Activated CD8-positive, alpha-beta memory T cell treated with anti-CD3 and anti-CD28 coated beads for 1 hour (primary cell): ENCODE measurements at regions not wholly inside any gene's neighbourhood (a gene's known extent, or its start where the extent isn't known, plus 50 kb on each side); places are given as distances from the start of the nearest gene placed in this dataset.

Experiments used
- DNase-seq, 2 donors: peaks; one replicate each; pipeline ENCODE4 v3.0.0-alpha.2; 2020; ENCODE audit warnings: low read depth in 1 of 2; ENCODE audit errors: extremely low read depth in 1 of 2

DNA sequence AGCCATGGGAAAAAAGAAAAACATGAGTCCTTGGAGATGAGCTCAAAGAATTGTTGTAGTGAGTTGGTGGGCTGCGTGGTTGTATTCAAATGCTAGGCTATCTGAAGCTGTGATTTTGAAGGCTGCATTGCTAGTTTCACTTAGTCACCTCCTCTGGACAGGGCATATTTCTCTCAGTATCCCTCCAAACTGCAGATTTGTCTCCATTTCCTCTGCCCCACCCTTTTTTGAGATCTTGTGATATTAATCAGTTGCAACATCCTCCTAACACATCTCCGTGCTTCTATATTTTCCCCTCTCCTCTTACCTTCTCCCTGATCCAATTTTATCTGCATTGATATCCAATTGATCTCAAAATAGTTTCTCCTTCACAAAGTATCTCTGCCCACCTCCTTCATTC, 1048.0 kb upstream of the WWC1 start:
- no peak for DNase-seq

DNA sequence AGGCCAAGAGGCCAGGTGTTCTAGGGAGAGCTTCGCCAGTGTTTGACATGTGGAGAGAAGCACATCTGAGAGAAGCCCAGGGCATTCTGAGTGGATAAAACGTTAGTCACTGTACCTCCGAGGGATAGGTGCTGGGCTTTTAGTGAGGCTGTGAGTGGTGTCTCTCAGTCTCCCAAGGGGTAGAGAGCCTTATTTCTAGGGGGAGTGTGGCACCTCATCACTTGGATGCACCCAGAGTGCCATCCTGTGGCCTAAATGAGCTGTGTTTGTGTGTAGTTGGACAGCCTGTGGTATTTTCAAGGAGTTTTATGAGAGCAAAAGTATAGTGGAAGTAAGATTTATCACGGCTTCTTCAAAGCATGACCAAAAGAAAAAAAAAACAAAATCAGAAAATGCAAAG, 1046.9 kb upstream of the WWC1 start:
- DNase-seq = no peak

DNA sequence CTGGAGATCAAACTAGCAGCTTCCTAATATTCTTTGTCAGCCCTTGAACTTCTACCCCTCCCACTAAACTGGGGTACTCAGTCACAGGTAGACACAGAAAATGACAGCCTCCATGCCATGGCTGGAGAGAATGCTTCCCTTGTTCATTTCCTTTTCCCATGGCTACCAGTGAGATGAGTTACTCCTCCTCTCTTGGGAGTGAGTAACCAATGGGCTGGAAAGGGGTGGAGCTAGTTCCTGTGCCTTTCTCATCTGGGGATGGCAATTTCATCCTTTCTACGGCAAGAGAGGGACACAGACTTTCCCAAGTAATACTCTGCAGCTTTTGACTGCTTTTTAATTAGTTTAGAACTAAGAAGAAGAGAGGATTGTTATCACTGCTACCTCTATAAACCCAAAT, 1045.6 kb upstream of the WWC1 start:
- no peak for DNase-seq

DNA sequence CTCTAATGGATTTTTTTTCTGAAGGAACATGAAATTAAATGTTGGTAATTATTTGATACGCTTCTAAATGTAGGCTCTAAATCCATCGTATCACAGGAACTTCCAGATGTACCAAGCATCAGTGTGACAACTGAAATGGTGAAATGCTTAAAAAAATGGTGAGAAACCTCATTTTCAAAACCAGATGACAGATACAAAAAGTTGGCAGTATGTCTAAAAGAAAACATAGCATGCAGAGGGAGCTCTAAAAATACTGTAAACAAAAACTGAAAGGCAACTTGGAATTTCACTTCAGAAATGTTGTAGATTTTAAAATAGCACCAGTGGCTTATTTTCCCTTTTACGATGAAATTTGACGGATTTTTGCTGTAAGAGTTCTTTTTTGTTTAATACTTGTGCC, 1043.6 kb upstream of the WWC1 start:
- no peak for DNase-seq

DNA sequence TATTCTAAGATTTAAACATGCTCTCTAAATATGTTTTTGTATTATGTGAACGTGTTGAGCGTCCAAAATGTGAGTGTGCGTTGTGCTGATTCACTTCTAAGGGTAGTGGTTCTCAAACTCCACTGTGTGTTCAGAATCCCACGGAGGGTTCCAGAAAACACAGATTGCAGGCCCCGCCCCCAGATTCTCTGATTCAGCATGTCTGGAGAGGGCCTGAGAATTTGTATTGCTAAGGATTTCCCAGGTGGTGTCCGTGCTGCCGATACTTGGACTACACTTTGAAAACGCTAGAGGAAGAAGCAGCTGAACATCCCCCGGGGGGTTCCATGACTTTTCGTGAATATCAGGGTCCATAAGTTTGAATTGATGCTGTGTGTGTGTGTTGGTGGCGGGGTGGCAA, 1043.2 kb upstream of the WWC1 start:
- DNase-seq = no peak

DNA sequence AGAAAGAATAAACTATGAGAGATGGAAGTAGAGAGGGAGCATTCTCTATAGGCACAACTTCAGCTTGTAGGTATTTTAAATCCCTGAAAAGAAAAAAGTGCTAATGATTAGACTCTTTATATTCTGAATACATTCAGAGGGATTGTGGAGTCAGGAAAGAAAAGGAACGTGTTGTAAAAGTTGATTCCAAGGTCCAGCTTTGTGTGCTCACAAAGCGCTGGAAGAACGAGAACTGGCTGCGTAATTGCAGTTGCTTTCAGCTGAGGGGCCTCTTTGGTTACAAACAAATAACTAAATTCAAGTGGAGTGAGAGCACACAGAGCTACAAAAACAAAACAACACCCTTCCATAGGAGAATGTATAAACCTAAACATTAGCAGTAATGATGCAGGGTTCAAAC, 1040.4 kb upstream of the WWC1 start:
- DNase-seq = no peak

DNA sequence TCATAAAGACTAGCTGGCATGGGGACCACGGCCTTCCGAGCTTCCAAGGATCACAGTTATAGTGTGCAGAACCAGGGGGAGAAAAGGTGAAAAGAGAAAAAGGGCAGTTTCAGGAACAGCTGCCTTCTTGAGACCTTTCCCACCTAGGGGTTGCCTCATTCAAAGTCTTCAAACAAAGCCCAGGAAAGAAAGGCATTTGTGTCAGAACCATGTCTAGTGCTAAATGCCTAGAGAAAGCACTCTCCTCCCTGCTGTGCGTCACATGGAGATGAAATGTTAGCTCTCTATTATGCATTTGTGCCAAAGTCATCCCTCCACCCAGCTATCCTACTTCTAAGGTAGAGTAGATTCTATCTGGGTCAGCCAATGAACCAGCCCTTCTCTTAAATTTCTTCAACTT, 1037.3 kb upstream of the WWC1 start:
- DNase-seq = no peak

DNA sequence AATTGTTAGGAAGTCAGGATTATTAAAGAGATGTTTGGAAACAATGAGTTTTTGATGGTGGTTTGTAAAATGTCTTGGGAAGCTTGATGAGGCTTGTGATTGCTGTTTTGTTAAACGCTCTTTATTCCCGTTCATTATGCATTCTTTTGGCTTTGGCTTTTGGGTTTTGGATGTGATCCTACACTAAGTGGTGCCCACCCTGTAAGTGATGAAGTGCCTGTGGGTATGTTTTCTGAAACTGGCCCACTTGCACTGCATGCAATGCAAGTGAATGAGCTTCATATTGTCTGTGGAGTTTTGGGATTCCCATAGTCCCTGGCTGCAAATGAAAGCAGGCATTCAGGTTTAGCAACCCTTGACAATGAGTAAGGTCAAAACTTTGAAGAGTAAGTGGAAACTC, 1035.5 kb upstream of the WWC1 start:
- DNase-seq = no peak

DNA sequence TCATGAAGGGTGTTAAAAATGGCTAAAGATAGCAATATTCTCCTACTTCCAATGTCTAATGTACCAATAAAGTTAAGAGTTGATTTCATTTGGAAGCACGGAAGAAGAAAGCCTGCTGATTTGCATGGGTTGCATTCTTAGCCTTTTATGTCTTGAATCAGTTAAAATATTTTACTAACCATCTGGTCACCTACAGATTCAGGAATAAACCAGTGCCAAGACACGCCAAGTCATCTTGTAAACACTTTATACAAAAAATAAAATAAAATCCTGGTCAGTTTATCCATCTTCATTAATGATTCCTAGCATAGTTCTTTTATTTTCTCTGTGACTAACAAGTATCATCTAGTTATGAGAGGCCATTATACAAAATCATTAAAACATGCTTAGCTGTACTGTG, 1031.6 kb upstream of the WWC1 start:
- no peak for DNase-seq

DNA sequence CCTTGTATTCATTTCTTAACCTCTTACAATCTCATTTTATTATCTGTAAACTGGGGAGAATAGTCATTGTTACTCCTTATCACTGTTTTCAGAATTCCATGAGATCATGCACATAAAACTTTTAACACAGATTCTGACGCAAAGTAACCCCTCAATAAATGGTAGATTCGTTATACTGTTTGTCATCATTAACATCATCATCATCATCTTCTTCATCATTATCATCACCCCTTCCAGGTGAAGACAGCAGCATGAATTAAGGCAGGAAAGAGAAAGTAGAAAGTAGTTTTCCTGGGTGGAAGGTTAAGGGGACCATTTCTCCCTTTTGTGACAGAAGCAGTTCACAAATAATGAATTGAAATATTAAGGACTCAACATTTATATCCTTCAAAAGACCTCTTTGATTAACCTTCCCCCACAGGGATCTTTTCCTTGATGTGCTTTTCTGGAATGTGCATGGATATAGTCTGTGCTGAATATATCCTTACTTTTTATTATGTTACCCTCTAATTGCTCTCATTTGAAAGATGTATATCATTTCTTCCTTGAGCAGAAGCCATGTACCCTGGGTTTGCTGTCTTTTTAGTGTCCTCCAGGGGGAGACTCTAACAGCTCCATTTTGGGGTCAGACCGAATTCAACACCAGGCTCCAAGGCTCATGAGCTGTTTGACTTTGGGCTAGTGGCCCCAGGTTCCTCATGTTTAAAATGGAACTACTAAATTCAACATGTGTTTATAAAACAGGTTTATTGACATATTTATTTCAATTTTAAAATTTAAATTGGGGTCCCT, 1029.9 kb upstream of the WWC1 start:
- no peak for DNase-seq

DNA sequence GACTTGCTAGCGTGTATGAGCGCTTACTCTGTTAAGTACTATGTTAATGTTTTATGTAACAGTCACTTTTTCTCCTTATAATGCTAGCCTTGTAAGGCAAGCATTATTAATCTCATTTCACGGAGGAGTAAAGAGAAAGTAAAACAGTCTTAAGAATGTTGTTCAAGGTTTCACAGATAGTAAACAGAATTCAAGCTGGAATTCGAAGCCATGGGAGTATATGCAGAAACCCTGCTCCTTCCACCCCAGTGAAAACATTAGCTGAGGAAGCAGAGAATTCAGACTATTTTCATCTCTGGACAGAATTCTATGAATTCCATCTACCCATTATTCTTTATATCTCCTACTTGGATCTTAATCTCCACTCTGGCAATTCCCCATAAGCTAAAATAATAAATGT, 1028.3 kb upstream of the WWC1 start:
- DNase-seq = no peak

DNA sequence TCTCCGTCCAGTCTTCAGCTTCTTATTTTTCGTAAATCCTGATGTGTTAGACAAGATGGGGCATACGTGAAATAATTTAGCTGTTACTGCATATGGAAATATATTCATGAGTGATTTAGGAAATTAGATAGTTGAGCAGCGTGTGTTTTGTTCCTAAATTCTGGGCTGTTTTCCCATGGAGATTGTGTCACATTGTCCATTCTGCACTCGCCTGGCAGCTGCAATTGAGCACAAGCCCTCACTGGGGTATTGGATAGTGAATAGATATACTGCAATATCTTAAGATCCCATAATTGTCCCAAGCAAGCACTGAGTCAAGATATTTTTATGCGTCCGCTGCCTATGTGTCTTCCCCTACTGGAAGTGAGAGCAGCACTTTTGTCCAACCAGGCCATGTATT, 1027.1 kb upstream of the WWC1 start:
- no peak for DNase-seq

DNA sequence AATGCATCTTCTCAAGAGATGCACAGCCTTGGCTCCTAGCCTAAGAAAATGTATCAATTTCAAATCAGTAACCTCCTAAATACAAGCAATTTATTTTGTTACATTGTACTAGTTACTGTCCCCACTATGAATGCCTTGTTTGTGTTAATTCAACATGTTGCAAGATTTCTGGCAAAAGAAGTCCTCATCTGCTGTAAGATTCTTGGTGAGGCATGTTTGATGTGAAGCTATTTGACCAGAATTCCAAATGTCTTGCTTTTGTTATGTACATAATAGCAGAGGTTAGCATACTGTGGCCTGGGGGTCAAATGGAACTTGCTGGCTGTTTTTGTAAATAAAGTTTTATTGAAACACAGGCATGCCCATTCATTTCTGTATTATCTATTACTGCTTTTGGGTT, 1023.1 kb upstream of the WWC1 start:
- no peak for DNase-seq

DNA sequence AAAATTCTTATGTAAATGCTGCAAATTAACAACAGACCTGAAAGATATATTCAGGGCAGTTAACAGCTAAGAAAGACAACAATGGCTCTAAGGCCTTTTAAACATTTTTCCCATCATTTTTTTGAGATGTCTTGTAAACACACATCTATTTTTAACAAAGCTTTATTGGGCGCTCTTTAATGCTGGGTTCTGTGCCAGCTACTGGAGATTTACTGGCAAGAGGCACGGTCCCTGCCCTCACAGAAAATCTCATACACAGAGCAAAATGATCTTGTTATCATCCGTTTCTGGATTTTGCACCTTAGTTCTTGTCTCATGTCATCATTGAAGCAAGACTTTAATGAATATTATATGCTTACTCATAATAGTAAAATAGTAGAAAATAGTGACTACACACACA, 1022.3 kb upstream of the WWC1 start:
- no peak for DNase-seq

DNA sequence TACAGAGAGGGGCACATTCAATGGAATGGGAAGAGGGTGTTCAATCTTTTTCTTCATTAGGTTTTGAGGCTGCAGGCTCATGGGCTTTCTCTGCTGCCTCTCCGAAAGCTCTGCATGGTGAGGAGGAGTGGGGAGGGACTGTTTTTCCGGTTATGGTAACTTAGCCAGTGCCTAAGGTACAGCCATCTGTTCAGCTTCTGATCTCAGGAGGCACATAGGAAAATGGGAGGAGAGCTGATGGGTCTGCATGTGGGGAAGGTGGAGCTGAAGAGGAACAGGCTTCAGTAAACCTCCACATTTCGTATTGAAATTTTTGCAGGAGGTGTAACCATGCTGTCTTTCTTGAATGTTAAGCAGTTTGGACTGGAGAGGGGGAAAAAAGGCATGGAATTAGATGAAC, 1020.4 kb upstream of the WWC1 start:
- DNase-seq = no peak

DNA sequence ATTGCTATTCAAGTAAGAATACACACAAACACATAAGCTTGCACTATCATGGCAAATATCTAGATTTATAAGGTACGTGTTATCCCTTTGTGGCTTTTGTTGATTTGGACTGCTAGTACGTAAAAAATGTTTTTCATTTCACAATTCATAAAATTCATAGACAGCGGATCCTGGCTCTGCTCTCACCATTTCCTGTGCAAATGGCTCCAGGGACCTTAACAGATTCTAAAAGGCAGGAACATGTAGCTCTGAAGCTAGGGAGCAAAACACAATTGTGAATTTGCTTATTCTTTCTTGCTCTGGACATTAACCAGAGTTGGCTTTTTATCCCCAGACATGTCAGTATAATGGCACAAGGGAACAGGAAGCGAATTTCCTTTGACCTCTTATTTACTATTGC, 1019.9 kb upstream of the WWC1 start:
- no peak for DNase-seq

DNA sequence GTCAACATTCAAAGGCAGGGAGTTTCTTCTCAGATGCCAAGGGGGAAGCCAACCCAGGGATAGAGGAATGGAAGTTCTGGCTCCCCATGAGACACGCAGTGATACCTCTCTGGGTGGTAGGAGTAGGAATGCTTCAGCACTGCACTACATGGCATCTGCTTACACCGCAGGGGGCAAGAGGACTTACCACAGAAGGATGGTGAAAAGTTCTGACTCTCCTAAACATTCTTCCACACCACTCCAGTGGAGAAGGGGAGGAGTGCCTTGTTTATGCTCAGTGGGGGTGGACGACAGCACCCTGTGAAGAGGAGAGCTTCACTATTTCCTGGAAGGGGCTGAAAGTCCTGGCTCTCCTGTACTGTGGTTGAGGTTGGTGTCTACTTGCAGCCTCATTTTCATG, 1011.3 kb upstream of the WWC1 start:
- DNase-seq = no peak

DNA sequence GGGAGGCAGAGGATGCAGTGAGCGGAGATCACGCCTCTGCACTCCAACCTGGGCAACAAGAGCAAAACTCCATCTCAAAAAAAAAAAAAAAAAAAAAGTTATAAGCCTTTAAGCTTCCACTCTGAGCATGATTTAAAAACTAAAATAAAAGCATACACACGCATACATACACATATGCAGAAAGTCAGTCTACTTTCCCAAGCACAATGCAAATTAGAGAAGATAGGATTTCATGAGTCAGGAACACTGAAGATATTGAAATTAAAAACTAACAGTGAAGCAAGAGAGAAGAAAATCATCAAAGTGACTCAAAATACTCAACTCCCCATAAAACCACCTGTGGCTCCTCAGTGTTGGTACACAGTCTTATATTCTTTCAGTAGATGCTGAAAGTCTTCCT, 1009.5 kb upstream of the WWC1 start:
- DNase-seq = no peak

DNA sequence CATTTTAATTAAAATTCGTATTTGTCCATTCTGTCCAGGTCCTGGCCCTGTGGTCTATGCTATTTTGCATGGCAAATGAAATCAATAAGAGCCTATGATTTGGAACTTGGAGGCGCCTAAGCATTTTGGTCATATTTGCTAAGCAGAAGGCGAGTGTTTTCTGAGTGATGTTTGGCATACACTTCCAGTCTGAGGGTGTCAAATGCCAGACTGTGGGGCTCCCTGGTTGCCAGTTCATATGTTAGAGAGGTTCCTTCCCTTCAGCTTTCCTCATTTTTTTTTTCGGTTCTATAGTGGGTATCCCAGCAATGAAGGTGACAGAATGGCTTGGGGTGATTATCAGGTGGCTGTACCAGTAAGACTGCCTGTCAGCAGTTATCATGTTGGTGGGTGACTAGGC, 1007.8 kb upstream of the WWC1 start:
- DNase-seq = no peak

DNA sequence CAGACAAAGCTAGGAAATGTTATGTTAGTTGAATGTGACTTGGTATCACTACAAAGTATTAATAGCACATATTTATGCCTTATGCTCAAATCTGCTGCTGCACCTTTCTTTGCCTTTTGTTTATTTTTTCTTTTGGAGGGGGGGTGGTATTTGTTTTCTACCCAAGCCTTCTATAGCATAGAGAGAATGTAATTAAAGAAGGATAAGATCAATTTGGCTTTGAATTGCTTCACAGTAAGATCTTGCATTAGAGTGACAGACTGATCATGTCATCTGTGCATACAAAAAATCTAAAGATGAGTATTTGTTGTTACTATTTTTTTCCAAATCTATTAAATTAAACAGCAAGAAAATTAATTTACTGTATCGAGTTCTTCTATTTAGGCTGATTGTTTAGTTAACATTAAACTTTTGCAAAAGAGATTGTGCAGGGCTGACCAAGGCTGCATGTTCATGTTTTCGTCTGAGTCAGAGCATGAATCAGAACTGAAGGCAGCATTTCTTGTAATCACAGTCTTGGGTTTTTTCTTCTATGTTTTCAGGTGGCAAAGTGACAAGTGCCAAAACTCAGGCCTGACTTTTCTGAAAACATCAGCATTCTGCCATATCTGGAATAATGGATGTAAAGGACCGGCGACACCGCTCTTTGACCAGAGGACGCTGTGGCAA, 1007.1 kb upstream of the WWC1 start:
- no peak for DNase-seq

DNA sequence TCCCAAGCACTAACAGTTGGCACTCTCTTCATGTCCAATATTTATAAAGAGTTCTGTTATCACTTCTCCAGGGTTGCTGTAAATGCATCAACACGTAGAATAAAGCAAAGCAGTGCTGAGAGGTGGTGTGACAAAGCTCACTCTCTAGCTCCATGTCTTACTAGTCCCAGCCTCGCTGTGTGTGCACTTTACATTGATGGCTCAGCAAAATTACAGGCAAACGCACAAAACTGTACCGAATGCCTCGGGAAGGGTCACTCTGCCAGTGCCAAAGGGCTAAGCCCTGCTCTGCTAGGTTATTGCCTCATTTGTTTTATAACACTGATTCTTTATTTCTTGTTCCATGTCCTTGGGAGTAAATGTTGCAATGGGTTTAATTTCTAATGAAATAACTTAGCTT, 1005.9 kb upstream of the WWC1 start:
- DNase-seq = no peak

DNA sequence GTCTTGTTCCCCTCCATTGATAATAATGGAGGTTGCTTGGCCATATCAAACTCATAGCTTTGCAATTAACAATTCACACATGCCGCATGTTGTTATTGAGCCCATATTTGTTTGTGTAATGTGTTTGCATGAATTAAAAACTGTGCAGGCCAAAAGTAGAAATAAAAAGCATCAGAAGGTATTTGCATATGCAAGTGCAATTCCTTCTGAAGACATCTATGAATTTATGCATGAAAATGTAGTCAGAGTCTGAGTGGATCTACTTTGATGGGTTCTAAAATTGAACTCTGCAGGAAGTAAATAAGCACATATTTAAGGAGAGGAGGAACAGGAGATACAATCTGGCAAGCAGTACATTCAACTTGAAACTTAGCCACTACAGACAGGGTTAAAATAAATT, 1004.6 kb upstream of the WWC1 start:
- DNase-seq = no peak

DNA sequence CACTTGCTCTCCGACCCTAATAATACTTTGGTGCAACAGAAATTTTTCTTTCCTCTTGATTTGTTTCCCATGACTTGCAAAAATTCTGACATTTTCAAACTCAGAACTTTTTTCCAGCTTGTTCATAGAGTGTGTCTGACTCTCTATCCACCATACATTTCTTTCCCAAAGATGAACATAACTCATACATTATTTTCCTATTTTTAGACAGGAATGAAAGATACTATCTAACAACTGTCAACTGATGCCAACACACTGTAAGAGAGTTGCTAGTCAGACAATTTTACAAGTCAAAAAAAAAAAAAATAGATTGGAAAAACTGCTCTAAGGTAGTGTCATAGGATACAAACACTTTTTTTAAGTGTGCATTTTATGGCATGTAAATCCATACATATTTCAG, 1001.0 kb upstream of the WWC1 start:
- no peak for DNase-seq
